ENCODE measurements at regions not wholly inside any gene's neighbourhood (a gene's known extent, or its start where the extent isn't known, plus 50 kb on each side); places are given as distances from the start of the nearest gene placed in this dataset.

- TF ChIP-seq EZH2 (IDR thresholded peaks at IDR 0.05) = no peak
- no peaks in the 10 kb centered on the region for H3K36me3 ChIP-seq (ENCODE audit: insufficient read depth, low read length)
- H3K27ac ChIP-seq = no peak overlapping the region
- no peak for DNase-seq (ENCODE audit: low read depth, low spot score)
- no peaks in the 10 kb centered on the region for H3K9me3 ChIP-seq (ENCODE audit: low read depth, low read length)
- H3K4me3 ChIP-seq = no peak overlapping the region
- no peak overlapping the region for H3K9ac ChIP-seq (ENCODE audit: insufficient read length)
Observed at GRCh38 chr3:178056868-178057267, 479.4 kb upstream of the KCNMB2 start.

DNA sequence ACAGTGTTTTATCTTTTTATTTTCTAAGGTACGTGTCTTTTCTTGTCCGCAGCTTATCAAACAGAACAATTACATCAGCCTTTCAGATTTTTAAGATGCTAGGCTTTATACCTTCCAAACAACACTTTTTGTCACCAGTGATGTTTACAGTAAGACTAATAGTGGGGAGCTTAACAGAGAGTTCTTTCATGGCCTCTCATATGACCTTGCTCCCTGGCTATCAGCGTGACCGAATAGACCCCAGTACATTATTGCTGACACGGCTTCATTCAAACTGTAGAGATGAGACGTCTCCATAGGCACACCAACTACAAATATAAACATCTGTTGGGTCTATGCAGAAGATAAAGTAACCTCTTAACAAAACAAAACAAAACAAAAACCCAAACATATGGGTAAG, 477.6 kb upstream of the KCNMB2 start:
- no peaks in the 10 kb centered on the region for H3K36me3 ChIP-seq (ENCODE audit: insufficient read depth, low read length)
- H3K4me3 ChIP-seq = no peak overlapping the region
- H3K9me3 ChIP-seq (ENCODE audit: low read depth, low read length) = no peaks in the 10 kb centered on the region
- H3K27ac ChIP-seq = peak overlapping the region; percentile 17; the same call in 1 of the 2 replicates
- peak overlapping the region; percentile 7 for H3K9ac ChIP-seq (ENCODE audit: insufficient read length)
- no peak for DNase-seq (ENCODE audit: low read depth, low spot score)
- TF ChIP-seq FOXP2 (optimal IDR thresholded peaks at IDR 0.05; ENCODE audit: control extremely low read depth, extremely low read length, insufficient read depth) = no peak
- no peak for TF ChIP-seq EZH2 (IDR thresholded peaks at IDR 0.05)
- no peak for TF ChIP-seq POLR2AphosphoS5 (IDR thresholded peaks at IDR 0.05; ENCODE audit: borderline replicate concordance, low read depth, low read length)

- no peaks in the 10 kb centered on the region for H3K36me3 ChIP-seq (ENCODE audit: insufficient read depth, low read length)
- no peak for DNase-seq (ENCODE audit: low read depth, low spot score)
- peak overlapping the region; percentile 7 for H3K9ac ChIP-seq (ENCODE audit: insufficient read length)
- no peak overlapping the region for H3K4me3 ChIP-seq
- H3K27ac ChIP-seq = peak overlapping the region; percentile 17
- H3K9me3 ChIP-seq (ENCODE audit: low read depth, low read length) = no peaks in the 10 kb centered on the region
- TF ChIP-seq EZH2 (IDR thresholded peaks at IDR 0.05) = no peak
Observed at GRCh38 chr3:178059119-178059518, 477.1 kb upstream of the KCNMB2 start.

DNA sequence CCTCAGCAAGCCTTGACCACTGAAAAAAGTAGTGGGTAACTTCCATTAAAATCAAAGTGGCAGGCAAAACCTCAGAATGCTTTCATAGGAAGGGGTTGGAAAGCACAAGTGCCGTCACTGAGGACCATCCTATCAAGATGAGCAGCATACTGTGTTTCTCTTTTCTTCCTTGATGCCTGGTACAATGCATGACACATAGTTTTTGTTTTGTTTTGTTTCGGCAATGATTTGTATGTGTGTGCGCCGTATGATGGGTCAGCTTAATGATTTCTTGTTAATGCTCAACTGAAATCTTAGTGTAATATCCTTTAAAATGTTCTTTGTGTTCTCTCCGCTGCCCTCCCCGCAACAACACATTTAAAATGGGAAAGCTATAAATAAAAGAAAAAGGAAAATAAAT, 476.4 kb upstream of the KCNMB2 start:
- DNase-seq (ENCODE audit: low read depth, low spot score) = no peak
- Histone ChIP-seq H3K9ac (ENCODE audit: insufficient read length) (no peak overlapping the region), H3K4me3 (no peak overlapping the region), H3K9me3 (ENCODE audit: low read depth, low read length) (no peaks in the 10 kb centered on the region), H3K27ac (0 out of 2 replicates have a peak overlapping the region, but pooled peaks have one; percentile 17), H3K36me3 (ENCODE audit: insufficient read depth, low read length) (no peaks in the 10 kb centered on the region)
- TF ChIP-seq POLR2AphosphoS5 (IDR thresholded peaks at IDR 0.05; ENCODE audit: borderline replicate concordance, low read depth, low read length) = no peak
- TF ChIP-seq FOXP2 (optimal IDR thresholded peaks at IDR 0.05; ENCODE audit: control extremely low read depth, extremely low read length, insufficient read depth) = no peak
- no peak for TF ChIP-seq EZH2 (IDR thresholded peaks at IDR 0.05)

DNA sequence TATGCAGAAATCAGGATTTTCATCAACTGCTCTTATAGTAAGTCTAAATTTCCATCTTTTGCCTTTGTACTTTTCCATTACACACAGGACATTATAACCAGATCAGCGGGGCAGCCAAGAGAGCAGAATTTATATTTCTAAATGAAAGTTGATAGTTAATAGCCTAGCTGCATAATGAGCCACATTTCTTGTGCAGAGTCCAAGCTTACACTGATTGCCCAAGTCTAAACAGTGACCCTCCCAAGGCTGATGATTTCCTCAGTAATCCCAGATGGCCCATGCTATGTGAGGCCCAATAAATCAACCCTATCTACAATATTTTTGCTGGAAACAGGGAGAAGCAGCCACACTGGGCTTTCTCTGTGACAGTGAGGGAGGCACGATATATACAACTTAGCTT, 475.8 kb upstream of the KCNMB2 start:
- H3K36me3 ChIP-seq (ENCODE audit: insufficient read depth, low read length) = no peaks in the 10 kb centered on the region

GRCh38 chr3:178062126-178062525, 474.1 kb upstream of the KCNMB2 start:
- Histone ChIP-seq H3K9me3 (ENCODE audit: low read depth, low read length) (peaks cover 5% of the 10 kb centered on the region; the same call in 1 of the 2 replicates), H3K9ac (ENCODE audit: insufficient read length) (no peak overlapping the region), H3K36me3 (ENCODE audit: insufficient read depth, low read length) (no peaks in the 10 kb centered on the region), H3K4me3 (no peak overlapping the region), H3K27ac (no peak overlapping the region)
- TF ChIP-seq FOXP2 (optimal IDR thresholded peaks at IDR 0.05; ENCODE audit: control extremely low read depth, extremely low read length, insufficient read depth) (no peak), EZH2 (IDR thresholded peaks at IDR 0.05) (no peak), POLR2AphosphoS5 (IDR thresholded peaks at IDR 0.05; ENCODE audit: borderline replicate concordance, low read depth, low read length) (no peak)
- no peak for DNase-seq (ENCODE audit: low read depth, low spot score)

More for the DNA sequence above, 475.8 kb upstream of the KCNMB2 start:
- H3K9ac ChIP-seq (ENCODE audit: insufficient read length) = no peak overlapping the region
- peaks cover 2% of the 10 kb centered on the region; the same call in 1 of the 2 replicates for H3K9me3 ChIP-seq (ENCODE audit: low read depth, low read length)
- H3K27ac ChIP-seq = no peak overlapping the region
- DNase-seq (ENCODE audit: low read depth, low spot score) = no peak
- TF ChIP-seq POLR2AphosphoS5 (IDR thresholded peaks at IDR 0.05; ENCODE audit: borderline replicate concordance, low read depth, low read length) = no peak
- no peak for TF ChIP-seq FOXP2 (optimal IDR thresholded peaks at IDR 0.05; ENCODE audit: control extremely low read depth, extremely low read length, insufficient read depth)
- no peak for TF ChIP-seq EZH2 (IDR thresholded peaks at IDR 0.05)
- H3K4me3 ChIP-seq = no peak overlapping the region

GRCh38 chr3:178063461-178063860, 472.8 kb upstream of the KCNMB2 start:
- peak overlapping the region; percentile 74 for H3K27ac ChIP-seq
- H3K36me3 ChIP-seq (ENCODE audit: insufficient read depth, low read length) = no peaks in the 10 kb centered on the region
- peaks cover 5% of the 10 kb centered on the region; the same call in 1 of the 2 replicates for H3K9me3 ChIP-seq (ENCODE audit: low read depth, low read length)
- TF ChIP-seq EZH2 (IDR thresholded peaks at IDR 0.05) = no peak
- no peak for TF ChIP-seq FOXP2 (optimal IDR thresholded peaks at IDR 0.05; ENCODE audit: control extremely low read depth, extremely low read length, insufficient read depth)
- peak overlapping the region; percentile 9; the same call in 1 of the 2 replicates for H3K4me3 ChIP-seq
- no peak for DNase-seq (ENCODE audit: low read depth, low spot score)
- H3K9ac ChIP-seq (ENCODE audit: insufficient read length) = no peak overlapping the region

- Histone ChIP-seq H3K9ac (ENCODE audit: insufficient read length) (no peak overlapping the region), H3K36me3 (ENCODE audit: insufficient read depth, low read length) (no peaks in the 10 kb centered on the region), H3K9me3 (ENCODE audit: low read depth, low read length) (peaks cover 5% of the 10 kb centered on the region; the same call in 1 of the 2 replicates), H3K27ac (no peak overlapping the region), H3K4me3 (no peak overlapping the region)
- no peak for TF ChIP-seq EZH2 (IDR thresholded peaks at IDR 0.05)
- no peak for TF ChIP-seq FOXP2 (optimal IDR thresholded peaks at IDR 0.05; ENCODE audit: control extremely low read depth, extremely low read length, insufficient read depth)
- TF ChIP-seq POLR2AphosphoS5 (IDR thresholded peaks at IDR 0.05; ENCODE audit: borderline replicate concordance, low read depth, low read length) = no peak
- no peak for DNase-seq (ENCODE audit: low read depth, low spot score)
Observed at GRCh38 chr3:178067721-178068120, 468.5 kb upstream of the KCNMB2 start.

DNA sequence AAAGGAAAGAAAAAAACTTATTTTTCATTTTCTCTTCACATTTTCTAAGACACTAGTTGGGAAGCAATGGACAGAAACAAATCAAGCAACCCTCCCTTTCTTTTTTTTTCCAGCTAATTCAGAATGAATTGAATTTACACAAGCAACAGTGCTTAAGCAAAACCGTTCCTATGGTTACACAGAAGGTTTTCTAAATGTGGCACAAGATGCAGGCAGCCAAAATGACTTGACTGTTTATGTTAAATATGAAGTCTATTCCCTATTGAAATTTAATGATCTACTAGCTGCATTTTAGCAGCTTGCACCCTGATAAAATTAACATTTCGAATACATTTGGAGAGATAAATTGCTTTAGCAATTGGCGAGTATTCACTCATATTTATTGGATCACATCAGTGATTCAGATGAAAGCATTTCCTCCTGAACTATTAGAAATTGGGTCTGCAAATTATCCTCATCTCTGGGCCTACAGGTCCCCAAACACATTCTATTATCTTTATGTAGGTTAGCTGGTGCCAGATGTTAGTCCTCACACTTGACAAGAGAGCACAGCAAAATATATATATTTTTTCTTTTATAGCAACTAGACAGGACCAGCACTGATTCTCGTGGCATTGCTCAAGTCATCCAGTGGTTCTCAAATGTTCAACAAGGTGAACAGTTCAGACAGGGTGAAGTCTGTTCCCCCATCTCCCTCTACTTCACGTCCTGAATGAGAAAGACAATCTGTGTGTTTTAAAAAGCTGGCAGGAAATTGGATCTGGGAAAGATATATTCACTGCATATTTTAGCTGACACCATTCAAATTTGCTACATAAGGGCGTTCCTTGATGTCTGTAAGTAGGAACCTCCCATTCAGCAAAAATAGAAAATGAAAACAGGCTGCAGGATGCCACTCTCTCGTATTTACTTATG, 463.6 kb upstream of the KCNMB2 start:
- TF ChIP-seq FOXP2 (optimal IDR thresholded peaks at IDR 0.05; ENCODE audit: control extremely low read depth, extremely low read length, insufficient read depth) (no peak), POLR2AphosphoS5 (IDR thresholded peaks at IDR 0.05; ENCODE audit: borderline replicate concordance, low read depth, low read length) (no peak), EZH2 (IDR thresholded peaks at IDR 0.05) (no peak)
- Histone ChIP-seq H3K9ac (ENCODE audit: insufficient read length) (peak overlapping the region; percentile 10), H3K4me3 (peak overlapping the region; percentile 61), H3K36me3 (ENCODE audit: insufficient read depth, low read length) (no peaks in the 10 kb centered on the region), H3K9me3 (ENCODE audit: low read depth, low read length) (no peaks in the 10 kb centered on the region), H3K27ac (peak overlapping the region; percentile 84)
- no peak for DNase-seq (ENCODE audit: low read depth, low spot score)

Measured in SK-N-MC (cell line).